ENCODE measurements at regions not wholly inside any gene's neighbourhood (a gene's known extent, or its start where the extent isn't known, plus 50 kb on each side); places are given as distances from the start of the nearest gene placed in this dataset.

DNA sequence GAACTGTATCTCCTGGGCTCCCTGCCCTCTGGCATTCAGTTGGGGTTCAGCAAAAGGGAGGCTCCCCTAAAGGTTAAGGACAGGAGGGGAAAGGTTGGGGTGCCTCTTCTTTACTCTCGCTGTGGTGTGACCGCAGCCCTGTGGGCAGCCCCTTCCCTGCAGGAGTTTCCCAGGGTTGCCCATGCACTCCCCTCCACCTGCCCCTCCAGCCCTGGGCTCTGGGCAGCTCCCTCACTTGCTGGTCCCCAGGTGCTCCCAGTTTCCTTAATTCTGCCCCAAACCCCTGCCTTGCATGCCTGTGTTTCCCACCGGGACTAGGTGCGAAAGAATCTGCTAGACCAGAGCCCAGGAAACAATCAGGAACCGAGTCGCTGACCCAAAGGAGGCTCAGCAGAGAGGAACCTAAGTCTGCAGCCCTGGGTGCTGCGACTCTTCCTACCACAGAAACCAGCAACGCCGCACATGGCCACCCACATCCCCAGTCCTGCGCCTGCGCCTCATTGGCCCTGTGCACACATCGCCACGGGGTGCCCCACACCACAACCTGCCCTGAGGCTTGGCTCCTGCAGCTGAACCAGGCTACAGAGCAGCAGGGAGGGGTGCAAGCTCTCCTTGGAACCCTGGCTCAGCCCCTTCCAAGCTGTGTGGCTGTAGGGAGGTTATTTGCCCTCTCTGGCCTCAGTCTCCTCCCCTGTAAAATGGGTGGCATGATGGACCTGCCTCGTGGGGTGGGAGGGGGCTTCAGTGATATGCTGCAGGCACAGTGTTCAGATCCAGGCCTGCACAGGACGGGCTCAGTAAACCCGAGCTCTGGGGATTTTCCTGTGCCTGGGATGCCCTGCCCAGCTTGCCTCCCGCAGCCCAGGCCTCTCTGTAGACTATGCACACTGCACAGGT is 487.6 kb downstream of the PREX1 start (continued):
- TF ChIP-seq, protein P1, sequence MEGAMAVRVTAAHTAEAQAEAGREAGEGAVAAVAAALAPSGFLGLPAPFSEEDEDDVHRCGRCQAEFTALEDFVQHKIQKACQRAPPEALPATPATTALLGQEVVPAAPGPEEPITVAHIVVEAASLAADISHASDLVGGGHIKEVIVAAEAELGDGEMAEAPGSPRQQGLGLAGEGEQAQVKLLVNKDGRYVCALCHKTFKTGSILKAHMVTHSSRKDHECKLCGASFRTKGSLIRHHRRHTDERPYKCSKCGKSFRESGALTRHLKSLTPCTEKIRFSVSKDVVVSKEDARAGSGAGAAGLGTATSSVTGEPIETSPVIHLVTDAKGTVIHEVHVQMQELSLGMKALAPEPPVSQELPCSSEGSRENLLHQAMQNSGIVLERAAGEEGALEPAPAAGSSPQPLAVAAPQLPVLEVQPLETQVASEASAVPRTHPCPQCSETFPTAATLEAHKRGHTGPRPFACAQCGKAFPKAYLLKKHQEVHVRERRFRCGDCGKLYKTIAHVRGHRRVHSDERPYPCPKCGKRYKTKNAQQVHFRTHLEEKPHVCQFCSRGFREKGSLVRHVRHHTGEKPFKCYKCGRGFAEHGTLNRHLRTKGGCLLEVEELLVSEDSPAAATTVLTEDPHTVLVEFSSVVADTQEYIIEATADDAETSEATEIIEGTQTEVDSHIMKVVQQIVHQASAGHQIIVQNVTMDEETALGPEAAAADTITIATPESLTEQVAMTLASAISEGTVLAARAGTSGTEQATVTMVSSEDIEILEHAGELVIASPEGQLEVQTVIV (IDR thresholded peaks at IDR 0.05; ENCODE audit: borderline replicate concordance, partially characterized antibody), result no peak
- TF ChIP-seq SUPT20H (IDR thresholded peaks at IDR 0.05; ENCODE audit: borderline replicate concordance, control insufficient read depth, low read depth, low read length) (no peak), IKZF2 (IDR thresholded peaks at IDR 0.05) (peak; percentile 60 to 62; a peak in 3 of 4 replicates), YY1 (IDR thresholded peaks at IDR 0.05; ENCODE audit: low read depth, low read length) (no peak), BACH1 (IDR thresholded peaks at IDR 0.05; ENCODE audit: borderline replicate concordance) (no peak), POLR2AphosphoS5 (IDR thresholded peaks at IDR 0.05; ENCODE audit: low read length) (no peak), LARP7 (IDR thresholded peaks at IDR 0.05) (no peak), RB1 (IDR thresholded peaks at IDR 0.05; ENCODE audit: borderline replicate concordance) (no peak), POLR2A (IDR thresholded peaks at IDR 0.05; ENCODE audit: low read depth, low read length) (no peak), BCL11A (IDR thresholded peaks at IDR 0.05; ENCODE audit: low read depth, low read length) (no peak), ATF7 (IDR thresholded peaks at IDR 0.05; ENCODE audit: low read depth) (no peak), KLF5 (IDR thresholded peaks at IDR 0.05; ENCODE audit: partially characterized antibody) (no peak), KAT2A (conservative IDR thresholded peaks at IDR 0.05; ENCODE audit: control insufficient read depth, low read depth, low read length) (no peak), SRF (IDR thresholded peaks at IDR 0.05; ENCODE audit: low read depth in 2 of 2, low read length in 2 of 2) (no peak), EZH2 (IDR thresholded peaks at IDR 0.05; ENCODE audit: borderline replicate concordance, control insufficient read depth, low read depth, low read length) (no peak), ZNF274 (IDR thresholded peaks at IDR 0.05; ENCODE audit: insufficient read depth, insufficient read length) (no peak)
- TF ChIP-seq, protein P2, sequence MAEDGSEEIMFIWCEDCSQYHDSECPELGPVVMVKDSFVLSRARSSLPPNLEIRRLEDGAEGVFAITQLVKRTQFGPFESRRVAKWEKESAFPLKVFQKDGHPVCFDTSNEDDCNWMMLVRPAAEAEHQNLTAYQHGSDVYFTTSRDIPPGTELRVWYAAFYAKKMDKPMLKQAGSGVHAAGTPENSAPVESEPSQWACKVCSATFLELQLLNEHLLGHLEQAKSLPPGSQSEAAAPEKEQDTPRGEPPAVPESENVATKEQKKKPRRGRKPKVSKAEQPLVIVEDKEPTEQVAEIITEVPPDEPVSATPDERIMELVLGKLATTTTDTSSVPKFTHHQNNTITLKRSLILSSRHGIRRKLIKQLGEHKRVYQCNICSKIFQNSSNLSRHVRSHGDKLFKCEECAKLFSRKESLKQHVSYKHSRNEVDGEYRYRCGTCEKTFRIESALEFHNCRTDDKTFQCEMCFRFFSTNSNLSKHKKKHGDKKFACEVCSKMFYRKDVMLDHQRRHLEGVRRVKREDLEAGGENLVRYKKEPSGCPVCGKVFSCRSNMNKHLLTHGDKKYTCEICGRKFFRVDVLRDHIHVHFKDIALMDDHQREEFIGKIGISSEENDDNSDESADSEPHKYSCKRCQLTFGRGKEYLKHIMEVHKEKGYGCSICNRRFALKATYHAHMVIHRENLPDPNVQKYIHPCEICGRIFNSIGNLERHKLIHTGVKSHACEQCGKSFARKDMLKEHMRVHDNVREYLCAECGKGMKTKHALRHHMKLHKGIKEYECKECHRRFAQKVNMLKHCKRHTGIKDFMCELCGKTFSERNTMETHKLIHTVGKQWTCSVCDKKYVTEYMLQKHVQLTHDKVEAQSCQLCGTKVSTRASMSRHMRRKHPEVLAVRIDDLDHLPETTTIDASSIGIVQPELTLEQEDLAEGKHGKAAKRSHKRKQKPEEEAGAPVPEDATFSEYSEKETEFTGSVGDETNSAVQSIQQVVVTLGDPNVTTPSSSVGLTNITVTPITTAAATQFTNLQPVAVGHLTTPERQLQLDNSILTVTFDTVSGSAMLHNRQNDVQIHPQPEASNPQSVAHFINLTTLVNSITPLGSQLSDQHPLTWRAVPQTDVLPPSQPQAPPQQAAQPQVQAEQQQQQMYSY (CRISPR knock-in tag; IDR thresholded peaks at IDR 0.05), result no peak
- TF ChIP-seq, protein P3, sequence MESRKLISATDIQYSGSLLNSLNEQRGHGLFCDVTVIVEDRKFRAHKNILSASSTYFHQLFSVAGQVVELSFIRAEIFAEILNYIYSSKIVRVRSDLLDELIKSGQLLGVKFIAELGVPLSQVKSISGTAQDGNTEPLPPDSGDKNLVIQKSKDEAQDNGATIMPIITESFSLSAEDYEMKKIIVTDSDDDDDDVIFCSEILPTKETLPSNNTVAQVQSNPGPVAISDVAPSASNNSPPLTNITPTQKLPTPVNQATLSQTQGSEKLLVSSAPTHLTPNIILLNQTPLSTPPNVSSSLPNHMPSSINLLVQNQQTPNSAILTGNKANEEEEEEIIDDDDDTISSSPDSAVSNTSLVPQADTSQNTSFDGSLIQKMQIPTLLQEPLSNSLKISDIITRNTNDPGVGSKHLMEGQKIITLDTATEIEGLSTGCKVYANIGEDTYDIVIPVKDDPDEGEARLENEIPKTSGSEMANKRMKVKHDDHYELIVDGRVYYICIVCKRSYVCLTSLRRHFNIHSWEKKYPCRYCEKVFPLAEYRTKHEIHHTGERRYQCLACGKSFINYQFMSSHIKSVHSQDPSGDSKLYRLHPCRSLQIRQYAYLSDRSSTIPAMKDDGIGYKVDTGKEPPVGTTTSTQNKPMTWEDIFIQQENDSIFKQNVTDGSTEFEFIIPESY (IDR thresholded peaks at IDR 0.05), result no peak
- TF ChIP-seq, protein P4, sequence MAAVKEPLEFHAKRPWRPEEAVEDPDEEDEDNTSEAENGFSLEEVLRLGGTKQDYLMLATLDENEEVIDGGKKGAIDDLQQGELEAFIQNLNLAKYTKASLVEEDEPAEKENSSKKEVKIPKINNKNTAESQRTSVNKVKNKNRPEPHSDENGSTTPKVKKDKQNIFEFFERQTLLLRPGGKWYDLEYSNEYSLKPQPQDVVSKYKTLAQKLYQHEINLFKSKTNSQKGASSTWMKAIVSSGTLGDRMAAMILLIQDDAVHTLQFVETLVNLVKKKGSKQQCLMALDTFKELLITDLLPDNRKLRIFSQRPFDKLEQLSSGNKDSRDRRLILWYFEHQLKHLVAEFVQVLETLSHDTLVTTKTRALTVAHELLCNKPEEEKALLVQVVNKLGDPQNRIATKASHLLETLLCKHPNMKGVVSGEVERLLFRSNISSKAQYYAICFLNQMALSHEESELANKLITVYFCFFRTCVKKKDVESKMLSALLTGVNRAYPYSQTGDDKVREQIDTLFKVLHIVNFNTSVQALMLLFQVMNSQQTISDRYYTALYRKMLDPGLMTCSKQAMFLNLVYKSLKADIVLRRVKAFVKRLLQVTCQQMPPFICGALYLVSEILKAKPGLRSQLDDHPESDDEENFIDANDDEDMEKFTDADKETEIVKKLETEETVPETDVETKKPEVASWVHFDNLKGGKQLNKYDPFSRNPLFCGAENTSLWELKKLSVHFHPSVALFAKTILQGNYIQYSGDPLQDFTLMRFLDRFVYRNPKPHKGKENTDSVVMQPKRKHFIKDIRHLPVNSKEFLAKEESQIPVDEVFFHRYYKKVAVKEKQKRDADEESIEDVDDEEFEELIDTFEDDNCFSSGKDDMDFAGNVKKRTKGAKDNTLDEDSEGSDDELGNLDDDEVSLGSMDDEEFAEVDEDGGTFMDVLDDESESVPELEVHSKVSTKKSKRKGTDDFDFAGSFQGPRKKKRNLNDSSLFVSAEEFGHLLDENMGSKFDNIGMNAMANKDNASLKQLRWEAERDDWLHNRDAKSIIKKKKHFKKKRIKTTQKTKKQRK (IDR thresholded peaks at IDR 0.05; ENCODE audit: low read depth, low read length), result no peak
